Stomach (tissue), 8 donors: ENCODE measurements at regions not wholly inside any gene's neighbourhood (a gene's known extent, or its start where the extent isn't known, plus 50 kb on each side); places are given as distances from the start of the nearest gene placed in this dataset.
A peak's percentile ranks its signal among the peaks of the same experiment; 100 is the strongest.
"Not testable (repeated sequence)": the region's sequence is repeated elsewhere in the genome, so short reads cannot be mapped to it uniquely, and the experiment has no call there.

ENCODE experiments used
- DNase-seq, 2 donors: peaks; one replicate each; pipeline versions ENCODE4 v3.0.0 to v3.0.0-alpha.2; 2013 to 2019
- H3K27ac ChIP-seq, 5 donors: fragments of 200-600 bp in 4 of 5; sonication (generic) in 4 of 5; one replicate each; pipeline ENCODE4 v1.5.1; 2013 to 2019; ENCODE audit warnings: mild to moderate bottlenecking in 1 of 5, moderate library complexity in 1 of 5
- H3K27me3 ChIP-seq, 3 donors: fragments of 200-600 bp; sonication (generic); one replicate each; pipeline ENCODE4 v1.5.1; 2017 to 2019; ENCODE audit warnings: mixed run types in 1 of 3
- H3K36me3 ChIP-seq, 4 donors: fragments of 200-600 bp; sonication (generic); 1 replicate in 3 of 4; 2 replicates in 1 of 4; pipeline ENCODE4 v1.5.1; 2016 to 2019
- H3K4me1 ChIP-seq, 4 donors: fragments of 200-600 bp; sonication (generic); one replicate each; pipeline ENCODE4 v1.5.1; 2016 to 2019
- H3K4me3 ChIP-seq, 4 donors: fragments of 200-600 bp; sonication (generic) in 3 of 4; one replicate each; pipeline ENCODE4 v1.5.1; 2016 to 2019; ENCODE audit warnings: mild to moderate bottlenecking in 1 of 4
- H3K9me3 ChIP-seq, 4 donors: fragments of 200-600 bp; sonication (generic); one replicate each; pipeline ENCODE4 v1.5.1; 2016 to 2019
- EP300 ChIP-seq: sonication (generic); formaldehyde crosslinking; IDR thresholded peaks from one replicate; pipeline ENCODE4 v1.6.1; 2017; ENCODE audit warnings: antibody characterized with exemption
- POLR2A ChIP-seq, 4 donors: fragments of 450-650 bp; IDR thresholded peaks; one replicate each; pipeline ENCODE4 v1.6.1; 2016; ENCODE audit warnings: antibody characterized with exemption in 4 of 4, control low read depth in 2 of 4, mild to moderate bottlenecking in 1 of 4, moderate library complexity in 1 of 4
- POLR2AphosphoS5 ChIP-seq, 3 donors: sonication (generic); formaldehyde crosslinking; IDR thresholded peaks; one replicate each; pipeline ENCODE4 v1.6.1; 2016; ENCODE audit warnings: antibody characterized with exemption in 3 of 3
- WGBS, 5 donors: extraction: QIAGEN DNeasy Blood & Tissue Kit in 3 of 5; methylation state at CpG; one replicate each; pipeline versions ENCODE4 v1.1.5 to v1.1.7; 2013 to 2018; 5-methylcytosine and 5-hydroxymethylcytosine counted together
- intact Hi-C: fragments of 100-400 bp; cut with DNase I; formaldehyde crosslinking; loops from one replicate; pipeline ENCODE4 v1.15.1; 2023; ENCODE audit warnings: low total_unique reads
- TF ChIP-seq, protein P1 (sequence below), 7 experiments: fragments of 450-650 bp in 4 of 7; fragments of 200-600 bp in 3 of 7; sonication (generic) in 3 of 7; IDR thresholded peaks; one replicate each; pipeline ENCODE4 v1.5.1; 2016 to 2019; ENCODE audit warnings: antibody characterized with exemption in 7 of 7, control low read depth in 2 of 7, mild to moderate bottlenecking in 1 of 7
- donor health status: healthy with polysubstance abuse.
- donor health status: Bipolar disorder and iron deficiency.
- donor health status: healthy.

DNA sequence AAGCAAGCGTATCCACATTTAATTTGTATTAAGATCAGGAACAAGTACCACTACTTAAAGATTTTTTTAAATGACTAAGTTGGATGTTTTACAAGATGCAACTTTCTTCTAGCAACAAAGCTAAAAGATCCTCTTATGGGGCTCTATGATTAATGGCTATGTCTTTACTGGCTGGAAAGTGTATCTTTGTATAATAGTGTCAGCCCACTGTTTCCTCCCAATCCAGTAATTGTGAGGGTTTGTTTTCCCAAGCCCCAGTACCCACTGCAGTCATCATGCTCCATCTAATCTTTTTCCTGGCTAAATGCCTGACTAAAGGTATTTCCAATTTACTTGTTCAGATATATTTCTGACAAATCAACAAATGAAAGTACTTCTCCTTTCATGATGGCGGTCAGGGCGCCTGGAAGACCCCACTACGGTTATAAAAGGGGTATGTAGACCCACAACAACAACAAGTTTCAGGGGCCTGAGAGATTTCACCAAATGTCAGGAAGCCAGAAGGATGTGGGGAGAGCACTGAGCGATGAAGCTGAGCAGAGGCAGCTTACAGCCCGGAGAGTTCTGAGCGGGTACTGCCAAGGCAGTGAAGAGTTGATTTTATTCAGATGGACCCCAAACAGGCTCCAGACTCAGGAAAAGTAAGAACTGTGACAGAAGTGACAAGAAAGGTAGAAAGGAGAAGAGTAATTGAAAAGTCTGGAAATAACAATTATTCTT, 222.6 kb upstream of the KLF14 start:
- Histone ChIP-seq H3K36me3 (peaks cover 9 to 49% (median 38%) of the 10 kb centered on the region in 4 donors), H3K27ac (peak overlapping the region in 4 of 5 donors; percentile 21 to 59 (median 47)), H3K4me3 (no peak overlapping the region), H3K27me3 (no peaks in the 10 kb centered on the region), H3K4me1 (peaks cover 7 to 79% (median 38%) of the 10 kb centered on the region in 4 donors), H3K9me3 (no peaks in the 10 kb centered on the region)
- intact Hi-C loops: no loop called here
- no peak for DNase-seq
- 51 to 65% (median 62%) methylated on average over 7 of the region's 7 CpGs for WGBS, 5 donors
- no peak for TF ChIP-seq EP300
- TF ChIP-seq, protein P1, sequence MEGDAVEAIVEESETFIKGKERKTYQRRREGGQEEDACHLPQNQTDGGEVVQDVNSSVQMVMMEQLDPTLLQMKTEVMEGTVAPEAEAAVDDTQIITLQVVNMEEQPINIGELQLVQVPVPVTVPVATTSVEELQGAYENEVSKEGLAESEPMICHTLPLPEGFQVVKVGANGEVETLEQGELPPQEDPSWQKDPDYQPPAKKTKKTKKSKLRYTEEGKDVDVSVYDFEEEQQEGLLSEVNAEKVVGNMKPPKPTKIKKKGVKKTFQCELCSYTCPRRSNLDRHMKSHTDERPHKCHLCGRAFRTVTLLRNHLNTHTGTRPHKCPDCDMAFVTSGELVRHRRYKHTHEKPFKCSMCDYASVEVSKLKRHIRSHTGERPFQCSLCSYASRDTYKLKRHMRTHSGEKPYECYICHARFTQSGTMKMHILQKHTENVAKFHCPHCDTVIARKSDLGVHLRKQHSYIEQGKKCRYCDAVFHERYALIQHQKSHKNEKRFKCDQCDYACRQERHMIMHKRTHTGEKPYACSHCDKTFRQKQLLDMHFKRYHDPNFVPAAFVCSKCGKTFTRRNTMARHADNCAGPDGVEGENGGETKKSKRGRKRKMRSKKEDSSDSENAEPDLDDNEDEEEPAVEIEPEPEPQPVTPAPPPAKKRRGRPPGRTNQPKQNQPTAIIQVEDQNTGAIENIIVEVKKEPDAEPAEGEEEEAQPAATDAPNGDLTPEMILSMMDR (IDR thresholded peaks at IDR 0.05): no peak
- no peak for TF ChIP-seq POLR2AphosphoS5 (IDR thresholded peaks at IDR 0.05)
- no peak for TF ChIP-seq POLR2A (IDR thresholded peaks at IDR 0.05)

DNA sequence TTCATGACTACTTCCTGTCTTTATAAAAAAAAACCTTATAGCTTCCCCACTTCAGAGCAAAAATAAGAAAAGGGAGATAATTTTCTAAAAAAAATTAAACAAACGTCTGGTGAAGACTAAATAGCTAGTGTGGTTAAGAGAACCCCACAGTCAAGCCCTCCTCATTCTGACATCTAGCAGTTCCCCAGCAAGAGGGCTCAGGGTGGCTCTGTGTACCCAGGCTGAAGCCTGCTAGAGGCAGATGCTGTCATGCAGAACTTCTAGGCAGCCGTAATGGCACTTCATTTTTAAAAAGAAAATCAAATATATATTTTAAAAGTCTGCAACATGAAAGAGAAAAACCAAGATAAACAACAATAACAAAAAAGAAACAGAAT, 223.1 kb upstream of the KLF14 start:
- WGBS, 5 donors: 43 to 64% (median 53%) methylated on average over 2 of the region's 2 CpGs
- H3K27ac ChIP-seq: peak overlapping the region in 3 of 5 donors; percentile 46 to 59 (median 48)

DNA sequence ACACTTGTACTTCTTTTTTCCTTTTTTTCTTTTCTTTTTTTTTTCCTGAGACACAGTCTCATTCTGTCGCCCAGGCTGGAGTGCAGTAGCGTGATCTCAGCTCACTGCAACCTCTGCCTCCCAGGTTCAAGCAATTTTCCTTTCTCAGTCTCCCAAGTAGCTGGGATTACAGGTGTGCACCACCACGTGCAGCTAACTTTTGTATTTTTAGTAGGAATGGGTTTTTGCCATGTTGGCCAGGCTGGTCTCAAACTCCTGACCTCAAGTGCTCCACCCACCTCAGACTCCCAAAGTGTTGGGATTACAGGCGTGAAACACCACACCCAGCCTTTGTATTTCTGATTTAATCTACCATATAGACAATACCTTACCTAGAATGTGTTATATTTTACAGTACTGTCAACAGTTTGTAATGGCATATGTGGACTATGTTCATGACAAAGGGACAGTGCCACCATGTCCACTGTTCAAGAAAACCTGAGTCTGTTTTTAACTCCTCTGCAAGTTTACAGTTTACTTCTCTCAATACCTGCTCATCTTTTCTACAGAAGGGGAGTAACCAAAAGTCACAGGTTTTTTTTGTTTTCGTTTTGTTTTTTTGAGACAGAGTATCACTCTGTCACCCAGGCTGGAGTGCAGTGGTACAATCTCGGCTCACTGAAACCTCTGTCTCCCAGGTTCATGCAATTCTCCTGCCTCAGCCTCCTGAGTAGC, 223.9 kb upstream of the KLF14 start:
- WGBS, 5 donors: 82 to 88% (median 83%) methylated on average over 6 of the region's 6 CpGs
- intact Hi-C loops: not testable (repeated sequence)

More for the DNA sequence above, 223.1 kb upstream of the KLF14 start:
- no peak for DNase-seq
- peaks cover 9 to 49% (median 37%) of the 10 kb centered on the region in 4 donors for H3K36me3 ChIP-seq
- intact Hi-C loops: no loop called here
- peaks cover 8 to 79% (median 40%) of the 10 kb centered on the region in 4 donors for H3K4me1 ChIP-seq
- H3K27me3 ChIP-seq: no peaks in the 10 kb centered on the region
- H3K4me3 ChIP-seq: no peak overlapping the region
- H3K9me3 ChIP-seq: no peaks in the 10 kb centered on the region
- TF ChIP-seq EP300: no peak
- TF ChIP-seq, protein P1 (IDR thresholded peaks at IDR 0.05): no peak

DNA sequence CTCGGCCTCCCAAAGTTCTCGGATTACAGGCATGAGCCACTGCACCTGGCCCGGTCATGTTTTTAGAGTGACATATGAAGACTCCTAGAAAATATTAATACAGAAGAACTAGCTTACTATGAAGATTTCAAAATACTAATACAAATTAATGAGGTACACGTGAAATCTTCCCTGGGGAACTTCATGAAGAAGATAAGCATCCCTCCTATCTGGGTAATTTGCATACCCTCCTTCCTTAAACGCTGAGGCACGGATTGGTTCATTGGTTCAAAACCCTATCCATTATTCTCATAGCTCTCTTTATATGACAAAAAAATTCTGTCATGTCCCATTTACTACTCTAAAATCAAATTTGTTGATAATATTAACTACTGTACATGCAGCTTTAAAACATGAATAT, 224.8 kb upstream of the KLF14 start:
- peaks cover 9 to 52% (median 38%) of the 10 kb centered on the region in 4 donors for H3K36me3 ChIP-seq
- no peak for TF ChIP-seq EP300
- 55 to 73% (median 65%) methylated on average over 6 of the region's 6 CpGs for WGBS, 5 donors
- no peaks in the 10 kb centered on the region for H3K9me3 ChIP-seq
- peaks cover 8 to 83% (median 40%) of the 10 kb centered on the region in 4 donors for H3K4me1 ChIP-seq
- H3K27me3 ChIP-seq: no peaks in the 10 kb centered on the region
- no peak overlapping the region for H3K4me3 ChIP-seq
- peak overlapping the region in 1 of 5 donors; percentile 82 for H3K27ac ChIP-seq
- intact Hi-C loops: no loop called here
- DNase-seq: no peak

More for the DNA sequence above, 223.9 kb upstream of the KLF14 start:
- DNase-seq, H3K27me3 ChIP-seq, H3K9me3 ChIP-seq, H3K4me3 ChIP-seq: not testable (repeated sequence)
- H3K27ac ChIP-seq: peak overlapping the region in 2 of 5 donors; percentile 14 to 82
- H3K4me1 ChIP-seq: peaks cover 8 to 79% (median 39%) of the 10 kb centered on the region in 4 donors
- peaks cover 9 to 49% (median 38%) of the 10 kb centered on the region in 4 donors for H3K36me3 ChIP-seq

DNA sequence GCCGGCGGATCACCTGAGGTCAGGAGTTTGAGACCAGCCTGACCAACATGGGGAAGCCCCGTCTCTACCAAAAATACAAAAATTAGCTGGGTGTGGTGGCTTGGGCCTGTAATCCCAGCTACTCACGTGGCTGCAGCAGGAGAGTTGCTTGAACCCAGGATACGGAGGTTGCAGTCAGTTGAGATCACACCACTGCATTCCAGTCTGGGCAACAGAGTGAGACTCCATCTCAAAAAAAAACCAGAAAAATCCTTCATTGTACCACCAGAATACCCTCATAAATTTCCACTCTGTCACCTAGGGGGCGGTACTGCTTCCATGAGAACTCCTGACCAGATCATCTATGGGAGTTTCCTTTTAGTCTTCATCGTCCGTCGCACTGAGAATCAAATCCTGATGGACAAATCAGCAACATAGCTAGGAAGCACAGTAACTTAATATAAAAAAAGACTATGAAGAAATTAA, 225.8 kb upstream of the KLF14 start:
- H3K4me1 ChIP-seq: peaks cover 8 to 89% (median 38%) of the 10 kb centered on the region in 4 donors
- 78 to 82% (median 81%) methylated on average over 9 of the region's 9 CpGs for WGBS, 5 donors

More for the DNA sequence above, 225.8 kb upstream of the KLF14 start:
- intact Hi-C loops: no loop called here
- Histone ChIP-seq H3K36me3 (peaks cover 9 to 52% (median 38%) of the 10 kb centered on the region in 4 donors), H3K27me3 (no peaks in the 10 kb centered on the region), H3K27ac (peak overlapping the region in 4 of 5 donors; percentile 31 to 82 (median 62)), H3K4me3 (peak overlapping the region in 1 of 4 donors; percentile 17), H3K9me3 (no peaks in the 10 kb centered on the region)
- DNase-seq: no peak
- TF ChIP-seq POLR2AphosphoS5 (IDR thresholded peaks at IDR 0.05): no peak
- no peak for TF ChIP-seq POLR2A (IDR thresholded peaks at IDR 0.05)
- TF ChIP-seq, protein P1 (IDR thresholded peaks at IDR 0.05): peak in 1 of 7 experiments; percentile 26
